LHCN-M2 (cell line): ENCODE measurements at regions not wholly inside any gene's neighbourhood (a gene's known extent, or its start where the extent isn't known, plus 50 kb on each side); places are given as distances from the start of the nearest gene placed in this dataset.

Experiments used
- DNase-seq: peaks from one replicate; pipeline ENCODE4 v3.0.0-alpha.2; 2012; ENCODE audit warnings: low read depth

DNA sequence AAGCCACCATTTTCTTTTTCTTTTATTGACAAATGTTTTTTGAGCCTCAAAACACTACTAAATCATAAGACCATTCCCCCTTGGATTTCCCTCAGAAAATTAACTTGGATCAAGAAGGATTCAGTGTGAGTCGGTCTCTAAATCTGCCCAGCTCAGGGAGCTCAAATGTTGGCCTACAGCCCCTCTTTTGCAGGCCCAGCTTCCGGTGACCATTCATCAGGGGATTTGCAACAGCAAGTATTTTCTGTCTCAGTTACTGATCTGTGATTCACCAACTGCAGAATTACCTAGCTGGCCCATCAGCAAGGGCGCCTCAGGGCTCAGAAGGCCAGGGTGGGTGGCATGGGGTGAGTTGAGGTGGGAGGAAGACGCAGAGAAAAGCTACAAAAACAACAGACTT lies 318.1 kb downstream of the CDC5L start:
- DNase-seq = no peak

DNA sequence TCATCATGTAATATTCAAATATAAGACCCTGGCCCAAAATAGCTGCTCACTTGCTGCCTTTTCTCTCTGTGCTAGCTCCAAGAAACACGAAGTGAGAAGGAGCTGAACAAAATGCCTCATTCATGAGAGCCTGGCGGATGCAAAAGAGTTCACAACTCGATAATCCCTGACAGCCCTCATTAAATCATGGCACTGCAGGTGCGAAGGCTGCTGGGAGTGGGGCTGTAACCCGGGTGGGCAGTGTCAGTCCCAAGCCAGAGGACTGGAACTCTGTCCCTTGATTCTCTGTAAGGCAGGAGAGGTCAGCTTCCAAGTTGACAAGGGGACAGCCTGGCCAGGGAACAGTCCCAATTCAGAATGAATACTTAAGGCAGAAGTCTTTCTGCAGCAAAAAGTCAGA lies 318.5 kb downstream of the CDC5L start:
- DNase-seq = no peak

DNA sequence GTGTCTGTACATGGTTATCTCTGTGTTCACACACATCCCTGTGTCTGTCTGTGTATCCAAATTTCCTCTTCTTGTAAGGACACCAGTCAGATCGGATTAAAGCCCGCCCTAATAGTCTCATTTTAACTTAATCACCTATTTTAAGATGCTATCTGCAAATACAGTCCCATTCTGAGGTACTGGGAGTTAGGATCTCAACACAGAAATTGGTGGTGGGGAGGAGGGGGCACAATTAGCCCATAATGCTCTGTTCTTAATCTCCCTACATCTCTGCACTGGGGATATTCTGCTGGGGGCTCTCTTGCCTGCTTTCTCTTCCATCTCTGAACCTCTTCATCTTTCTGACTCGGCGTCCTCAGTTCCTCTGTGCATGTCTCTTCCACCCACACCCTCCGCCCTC lies 320.7 kb downstream of the CDC5L start:
- DNase-seq = no peak

DNA sequence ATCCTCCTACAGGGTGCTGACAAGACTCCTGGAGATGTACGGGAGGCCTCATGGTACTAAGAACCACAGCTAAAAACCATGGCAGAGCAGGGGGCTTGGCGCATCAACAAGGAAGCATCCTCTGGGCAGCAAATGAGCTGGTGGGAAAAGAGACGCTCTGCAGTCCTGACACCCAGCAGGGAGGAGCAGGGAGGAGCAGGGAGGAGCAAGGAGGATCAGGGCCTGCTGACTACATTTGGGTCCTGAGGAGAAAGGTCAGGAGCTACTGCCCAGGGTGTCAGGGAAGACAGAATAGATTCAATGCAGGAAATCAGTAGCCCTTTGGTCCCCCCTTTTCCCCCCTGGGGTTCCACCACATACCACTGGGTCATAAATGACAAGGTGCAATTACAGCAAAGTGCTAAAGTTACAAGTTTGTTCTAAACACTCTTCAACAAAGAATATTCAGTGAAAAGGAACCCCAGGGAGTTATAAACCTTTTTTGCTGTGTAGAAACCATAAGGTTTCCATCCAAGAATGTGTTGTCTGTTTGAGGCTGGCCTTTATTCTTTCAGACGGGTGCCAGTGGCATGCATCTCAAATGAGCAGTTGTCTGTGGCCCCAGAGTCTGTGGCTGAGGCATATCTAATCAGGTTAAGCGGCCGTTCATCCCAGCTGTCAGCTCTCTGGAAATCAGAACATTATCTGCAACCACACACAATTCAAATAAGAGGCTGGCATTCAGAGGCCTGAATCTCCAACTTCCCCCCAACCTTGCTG lies 325.0 kb downstream of the CDC5L start:
- DNase-seq = no peak

DNA sequence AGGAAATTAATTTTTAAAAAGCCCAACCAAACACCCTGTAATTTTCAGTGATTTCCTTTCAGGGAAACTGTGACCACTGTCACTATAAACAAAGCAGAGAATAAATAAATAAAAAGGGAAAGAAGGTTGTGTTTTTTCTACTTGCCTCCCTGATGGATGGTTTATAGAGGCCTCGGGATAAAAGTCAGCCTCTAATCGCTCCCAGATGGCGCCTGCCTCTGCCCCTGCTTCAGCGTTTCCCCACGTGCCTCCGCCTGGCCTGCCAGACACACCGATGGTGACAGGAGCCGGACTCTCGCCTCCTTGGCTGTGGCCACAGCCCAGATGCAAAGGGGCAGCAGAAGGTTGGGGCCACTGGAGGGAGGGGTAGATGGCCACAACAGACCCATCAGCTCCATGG lies 327.7 kb downstream of the CDC5L start:
- DNase-seq = no peak

DNA sequence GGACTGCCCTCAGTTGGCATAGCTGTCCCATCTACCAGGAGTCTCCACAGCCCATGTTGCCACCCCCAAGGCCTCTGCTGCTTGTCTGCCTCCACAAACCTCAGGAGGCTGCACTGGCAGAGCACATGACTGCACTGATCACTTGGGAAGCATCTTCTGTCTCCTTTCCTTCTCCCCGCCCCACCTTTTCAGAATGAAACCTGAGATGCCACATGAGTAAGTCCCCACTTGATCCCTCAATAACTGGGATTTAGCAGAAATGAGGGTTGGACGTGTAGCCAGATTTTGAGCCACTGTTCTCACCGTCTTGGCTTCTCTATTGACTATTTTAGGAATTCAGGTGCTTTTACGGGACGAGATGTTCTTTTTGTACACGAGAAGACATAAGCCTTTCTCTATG lies 328.4 kb downstream of the CDC5L start:
- no peak for DNase-seq

DNA sequence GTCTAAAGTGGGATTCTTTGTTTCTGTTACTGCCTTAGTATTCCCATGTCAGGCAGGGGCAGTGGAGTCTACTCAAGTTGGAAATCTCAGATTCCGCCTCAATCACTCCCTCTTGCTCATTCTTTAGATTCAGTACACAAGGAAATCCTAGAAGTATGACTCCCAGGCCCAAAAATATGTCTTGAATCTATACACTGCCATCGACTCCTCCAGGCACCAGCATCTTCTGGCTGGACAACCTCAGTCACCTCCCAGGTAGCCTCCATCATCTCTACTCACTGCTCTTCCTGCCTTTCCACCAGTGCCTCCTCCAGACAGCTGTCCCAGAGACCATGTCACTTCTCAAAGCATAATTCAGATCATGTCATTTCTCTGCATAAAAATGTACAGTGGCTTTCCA lies 329.9 kb downstream of the CDC5L start:
- no peak for DNase-seq

DNA sequence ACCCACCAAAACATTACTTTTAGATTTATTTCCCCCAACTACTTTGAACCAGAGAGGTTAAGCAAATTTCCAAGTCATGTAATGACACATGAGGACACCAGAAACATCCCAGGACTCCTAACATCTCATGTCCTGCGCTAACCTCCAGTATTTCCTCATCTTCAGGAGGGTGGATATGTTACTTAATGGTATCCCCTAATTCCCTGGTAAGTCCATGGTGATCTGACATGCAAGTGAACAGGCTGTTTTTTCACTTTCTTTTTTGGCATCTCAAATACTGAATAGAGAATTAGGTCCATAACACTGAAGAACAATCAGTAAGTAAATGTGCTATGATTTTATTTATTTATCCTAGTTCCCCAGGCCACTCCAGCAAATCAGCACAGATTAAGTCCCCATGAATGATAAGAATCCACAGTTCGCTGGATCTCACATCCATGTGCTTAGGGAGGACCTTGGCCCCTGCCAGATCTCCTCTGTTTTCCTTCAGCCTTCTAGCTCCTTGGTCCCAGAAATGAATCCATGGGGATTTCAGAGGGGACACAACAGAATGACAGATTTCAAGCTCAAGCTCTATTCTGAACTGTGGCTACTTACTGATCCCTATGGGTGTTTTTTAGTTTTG lies 334.6 kb downstream of the CDC5L start:
- no peak for DNase-seq

DNA sequence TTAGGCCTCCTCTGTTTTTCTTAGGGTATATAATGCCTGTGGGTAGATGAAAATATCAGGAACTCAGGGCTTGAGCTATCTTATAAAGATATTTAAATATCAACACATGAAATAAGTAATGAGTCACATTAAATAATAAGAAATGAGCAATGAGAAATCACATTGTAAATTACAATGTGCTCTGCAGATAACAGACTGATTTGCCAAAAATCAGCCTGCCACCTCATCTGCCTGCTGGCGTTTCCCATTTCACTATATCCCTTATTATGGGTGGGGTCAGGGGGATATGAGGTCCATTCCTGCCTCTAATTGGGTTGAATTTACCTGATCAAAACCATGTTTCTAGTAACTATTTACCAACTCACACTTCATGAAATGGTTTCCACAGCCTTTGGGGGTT lies 335.2 kb downstream of the CDC5L start:
- DNase-seq = no peak

DNA sequence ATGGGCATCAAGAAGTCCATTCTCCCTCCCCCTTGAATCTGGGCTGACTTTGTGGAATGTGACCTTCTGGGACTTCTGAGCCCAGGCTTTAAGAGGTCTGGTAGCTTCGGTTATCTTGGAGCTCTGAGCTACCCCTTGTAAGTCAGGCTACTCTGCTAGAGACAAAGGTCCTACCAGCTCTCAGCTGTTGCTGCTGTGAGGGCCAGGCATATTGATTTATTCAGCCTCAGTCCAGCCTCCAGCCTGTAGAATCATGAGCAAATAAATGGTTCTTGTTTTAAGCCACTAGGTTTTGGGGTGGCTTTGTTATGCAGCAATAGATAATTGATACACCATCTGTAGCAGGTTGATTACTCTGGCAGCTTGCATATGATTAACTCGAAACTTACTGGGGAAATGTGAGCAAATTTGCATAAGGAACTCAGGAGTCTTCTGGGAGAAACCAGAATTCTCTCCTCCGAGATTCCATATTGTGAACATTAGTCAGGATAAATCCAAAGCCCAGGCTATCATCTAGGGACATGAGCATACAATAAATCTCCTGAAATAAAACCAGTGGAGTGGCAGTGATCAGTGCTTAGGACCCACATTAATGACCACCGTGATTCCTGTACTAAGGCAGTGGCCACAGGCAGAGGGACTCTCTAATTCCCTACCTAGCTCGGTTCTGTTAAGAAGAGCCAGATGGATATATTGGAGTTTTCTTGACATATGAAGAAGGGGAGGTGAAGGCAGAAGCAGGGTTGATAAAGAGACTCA lies 336.1 kb downstream of the CDC5L start:
- DNase-seq = no peak

DNA sequence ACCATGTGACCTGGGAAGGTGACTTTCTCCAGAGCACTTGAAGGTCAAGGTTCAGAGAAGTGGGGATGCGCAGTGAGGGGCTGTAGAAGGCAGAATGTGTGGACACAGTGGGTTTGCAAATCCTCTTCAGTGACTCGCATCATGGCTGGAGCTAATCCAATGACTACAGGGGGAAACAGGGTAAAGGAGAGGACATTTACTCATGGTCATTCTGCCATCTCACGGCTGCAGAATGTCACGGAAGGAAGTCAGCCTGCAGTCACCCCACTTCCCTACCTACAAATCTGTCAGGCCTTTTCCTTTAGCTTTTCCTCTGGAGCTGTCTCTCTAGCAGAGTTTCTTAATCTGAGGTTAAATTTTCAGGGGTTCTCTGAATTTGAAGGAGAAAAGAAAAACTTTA lies 337.6 kb downstream of the CDC5L start:
- DNase-seq = peak; percentile 14

DNA sequence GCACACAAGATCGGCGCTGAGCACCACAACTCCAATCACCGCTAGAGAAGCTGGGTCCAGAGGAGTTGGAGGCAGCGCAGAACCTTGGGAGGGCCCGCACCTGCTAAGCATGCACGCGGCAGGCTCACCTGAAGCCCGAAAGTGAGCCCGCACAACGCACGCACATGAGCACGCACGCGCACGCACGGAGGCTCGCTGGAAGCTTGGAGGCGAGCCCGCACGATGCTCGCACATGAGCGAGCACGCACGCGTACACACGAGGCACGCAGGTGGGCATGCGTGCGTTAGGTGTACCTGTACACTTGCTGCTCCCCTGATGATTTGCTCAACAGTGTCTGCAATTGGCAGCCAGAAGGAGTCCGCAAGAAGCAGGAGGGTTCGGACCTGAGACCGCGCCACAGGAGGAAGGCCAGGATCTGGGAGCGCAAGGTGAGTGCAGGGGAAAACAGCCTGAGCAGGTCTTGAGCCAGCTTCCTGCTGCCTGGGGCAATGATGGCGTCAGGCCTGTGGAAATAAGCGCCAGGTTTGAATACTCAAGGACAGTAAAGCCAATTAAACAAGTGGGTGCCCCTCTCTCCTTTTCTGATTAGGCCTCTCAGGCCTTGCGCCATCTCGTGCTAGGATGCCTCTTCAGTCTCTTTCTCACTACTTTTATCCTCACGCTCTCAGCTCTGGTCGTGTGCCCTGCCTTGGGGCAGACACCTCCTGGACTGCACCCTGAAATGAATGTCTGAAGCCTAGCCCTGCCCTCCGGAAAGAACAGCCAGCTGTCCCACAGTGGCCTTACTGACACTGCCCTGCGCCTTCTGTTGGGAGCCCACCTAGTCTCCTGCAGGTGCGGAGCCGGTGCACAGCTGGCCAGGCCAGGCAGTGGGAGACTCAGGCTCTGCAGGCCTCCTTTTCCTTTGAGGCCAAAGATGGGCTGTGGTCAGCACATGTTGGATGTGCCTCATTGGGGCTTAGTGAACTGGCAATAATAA lies 340.4 kb downstream of the CDC5L start:
- no peak for DNase-seq

DNA sequence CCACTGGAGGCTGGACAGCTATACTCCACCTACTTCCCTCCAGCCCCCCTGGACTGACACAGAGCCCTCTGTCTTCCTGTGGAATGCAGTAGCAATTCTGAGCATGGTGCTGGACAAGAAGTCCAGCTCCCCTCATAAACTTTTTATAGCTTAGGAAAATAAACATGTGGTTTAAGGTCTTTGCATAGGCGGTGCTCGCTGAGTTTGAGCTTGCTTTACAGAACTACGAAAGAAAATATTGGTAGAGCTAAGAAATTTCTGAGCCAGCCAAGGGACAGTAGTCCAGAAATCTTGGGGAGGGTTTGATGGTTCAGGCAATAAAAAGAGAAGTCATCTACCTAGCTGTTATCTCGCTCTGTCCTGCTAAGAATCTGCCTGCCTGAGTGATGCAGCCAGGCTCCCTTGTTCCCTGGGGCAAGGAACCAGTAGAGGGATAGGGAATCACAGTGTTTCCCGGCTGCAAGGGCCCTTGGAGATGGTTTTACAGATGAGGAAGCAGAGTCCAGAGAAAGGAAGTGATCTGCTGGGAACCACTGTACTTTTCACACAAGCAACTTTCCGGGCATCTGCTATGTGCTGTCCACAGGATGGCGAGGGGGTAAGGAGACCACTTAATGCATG lies 343.4 kb downstream of the CDC5L start:
- DNase-seq = peak; percentile 55

DNA sequence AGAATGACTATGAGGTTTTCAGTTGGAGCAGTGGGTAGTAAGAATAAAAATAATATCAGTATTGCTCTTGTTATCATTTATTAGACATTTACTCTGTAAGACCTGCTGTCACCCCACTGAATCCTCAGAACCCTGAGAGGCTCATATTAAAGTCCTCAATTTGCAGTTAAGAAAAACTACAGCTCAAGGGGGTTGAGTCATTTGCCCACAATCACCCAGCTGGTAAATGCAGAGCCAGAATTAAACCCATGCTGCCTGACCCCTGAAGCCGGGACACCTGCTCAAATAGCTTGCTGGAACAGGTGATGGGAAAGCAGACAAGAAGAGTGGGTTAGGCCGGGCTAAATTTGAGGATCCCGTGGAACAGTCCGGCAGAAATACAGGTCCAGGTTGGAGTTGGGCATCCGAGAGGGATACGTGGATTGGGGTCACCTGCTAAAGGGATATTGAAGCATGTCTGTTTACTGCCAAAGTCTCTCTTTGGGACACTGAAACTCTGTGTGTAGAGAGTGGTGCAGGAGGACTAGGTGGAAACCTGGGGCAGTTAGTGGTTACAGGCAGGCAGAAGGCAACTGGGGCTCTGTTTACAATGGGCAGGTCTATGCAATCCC lies 344.1 kb downstream of the CDC5L start:
- peak; percentile 81 for DNase-seq

DNA sequence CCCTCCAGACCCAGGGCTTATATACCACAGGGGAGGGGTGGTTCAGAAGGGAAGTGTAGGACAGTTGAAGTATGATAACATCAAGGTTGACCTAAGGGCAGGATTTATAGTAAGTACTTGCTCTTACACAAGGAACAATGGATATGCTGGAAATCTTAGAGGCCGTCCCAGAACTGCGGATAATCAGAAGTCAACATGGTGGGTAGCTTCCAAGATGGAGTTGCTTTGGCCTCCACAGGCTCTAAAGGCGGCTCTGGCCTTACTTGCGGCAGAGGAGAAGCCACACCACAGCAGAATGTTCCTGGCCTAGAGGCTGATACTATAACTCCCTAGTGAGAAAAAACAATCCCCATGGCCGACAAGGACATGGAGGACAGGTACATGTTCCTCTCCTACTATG lies 344.7 kb downstream of the CDC5L start:
- no peak for DNase-seq

DNA sequence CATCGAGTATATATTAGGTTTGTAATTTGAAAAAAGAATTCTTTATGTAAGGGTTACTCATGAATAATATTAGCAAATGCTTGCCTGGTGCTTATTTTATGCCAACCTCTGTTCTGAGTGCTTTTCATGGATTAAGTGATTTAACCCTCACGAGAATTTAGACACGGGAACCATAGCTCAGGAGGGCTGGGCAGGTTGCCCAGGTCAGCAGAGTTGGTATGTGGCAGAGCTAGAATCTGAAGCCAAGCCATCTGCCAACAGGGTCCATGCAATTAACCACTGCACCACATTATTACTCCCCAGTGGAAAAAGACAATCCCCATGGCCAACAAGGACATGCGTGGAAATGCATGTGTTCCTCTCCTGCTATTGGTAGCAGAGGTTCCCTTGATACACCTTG lies 345.6 kb downstream of the CDC5L start:
- no peak for DNase-seq

DNA sequence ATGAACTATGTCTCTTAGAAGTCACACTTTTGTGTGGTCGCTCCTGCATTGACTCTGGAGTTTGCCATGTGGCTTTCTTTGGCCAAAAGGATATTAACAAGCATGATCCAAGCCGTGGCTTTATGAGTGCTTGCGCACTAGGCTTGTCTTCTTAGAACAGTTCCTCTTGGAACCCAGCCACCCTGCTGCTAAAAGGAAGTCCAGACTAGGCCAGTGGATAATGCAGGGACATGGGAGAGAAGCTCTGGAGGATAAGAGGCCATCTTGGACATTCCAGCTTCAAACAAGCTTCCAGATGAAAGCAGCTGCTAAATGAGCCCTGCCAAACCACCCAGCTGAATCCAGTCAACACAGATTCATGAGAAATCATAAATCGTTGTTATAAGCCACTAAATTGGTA lies 346.4 kb downstream of the CDC5L start:
- DNase-seq = no peak

DNA sequence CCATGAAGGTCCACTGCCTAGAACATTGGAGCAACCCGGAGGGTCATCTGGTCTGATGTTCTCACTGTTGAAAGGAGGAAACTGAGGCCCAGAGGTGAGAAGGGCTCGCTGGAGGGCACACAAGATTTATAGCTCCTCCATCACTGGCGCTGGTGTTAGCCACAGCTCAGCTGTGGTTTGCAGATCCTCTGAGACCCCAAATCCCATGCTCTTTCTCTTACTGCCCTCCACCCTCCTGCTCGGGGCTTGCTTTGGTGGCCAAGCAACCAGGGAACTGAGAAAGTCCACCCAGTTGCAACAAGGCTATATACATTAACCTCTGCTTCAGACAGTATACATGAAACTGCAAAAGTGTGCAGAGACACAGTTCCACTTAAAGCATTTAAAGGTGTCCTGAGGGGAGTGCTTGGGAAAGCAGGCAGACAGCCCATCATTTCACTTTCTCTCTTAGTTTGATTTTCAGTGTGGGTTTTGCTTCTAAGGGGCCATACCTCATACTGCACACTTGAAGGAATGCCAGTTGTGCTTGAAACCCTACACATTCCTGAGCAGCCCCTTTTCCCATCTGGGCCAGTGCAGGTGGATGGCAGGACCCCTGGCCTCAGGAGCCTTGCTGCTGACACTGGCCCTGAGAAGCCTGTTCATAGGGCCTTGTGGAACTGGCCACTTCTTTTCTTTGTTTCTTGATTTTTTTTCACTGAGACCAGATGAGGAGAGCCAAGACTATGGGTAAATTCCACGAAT lies 347.6 kb downstream of the CDC5L start:
- DNase-seq = no peak

DNA sequence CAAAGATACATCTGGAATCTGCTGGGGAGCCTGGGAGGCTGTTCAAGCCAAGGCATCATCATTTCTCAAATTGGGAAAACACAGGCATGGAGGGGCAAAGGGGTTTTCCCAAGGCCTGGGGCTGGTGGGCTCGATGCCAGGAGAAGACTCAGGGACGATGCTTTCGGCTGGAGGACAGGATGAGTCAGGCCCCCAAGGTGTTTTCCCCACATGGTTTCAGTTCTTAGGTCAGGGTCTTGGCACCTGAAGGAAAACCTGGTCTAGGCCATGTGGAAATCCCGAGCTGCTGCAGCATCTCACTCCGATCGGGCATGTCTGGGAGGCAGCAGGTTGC lies 348.1 kb downstream of the CDC5L start:
- DNase-seq = no peak

DNA sequence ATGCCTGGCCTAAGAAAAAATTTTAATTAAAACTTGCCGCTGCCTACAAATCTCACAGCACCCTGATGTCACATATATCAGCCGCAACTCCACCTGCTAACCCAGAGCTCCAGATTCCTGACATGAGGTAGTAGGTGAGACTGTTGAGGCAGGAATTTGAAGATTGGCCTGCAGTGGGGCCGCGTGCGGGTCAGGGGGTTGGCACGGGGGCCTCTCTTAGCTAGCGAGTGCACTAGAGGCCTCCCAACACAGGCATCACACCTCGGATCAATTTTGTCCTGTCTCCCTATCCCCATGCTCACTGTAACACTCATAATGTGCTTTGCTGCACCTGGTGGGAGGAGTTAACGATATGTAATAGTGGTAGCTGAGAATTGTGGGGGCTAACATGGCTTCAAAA lies 349.8 kb downstream of the CDC5L start:
- DNase-seq = no peak
